ENCODE measurements at regions not wholly inside any gene's neighbourhood (a gene's known extent, or its start where the extent isn't known, plus 50 kb on each side); places are given as distances from the start of the nearest gene placed in this dataset.

GRCh38 chr4:8765084-8765483 lies 106.6 kb downstream of the HMX1 start:
- Mint-ChIP-seq H3K4me3 (no peak overlapping the region), H3K27me3 (ENCODE audit: low read depth) (peaks cover 44% of the 10 kb centered on the region), H3K36me3 (no peaks in the 10 kb centered on the region), H3K4me1 (no peaks in the 10 kb centered on the region), H3K9me3 (no peaks in the 10 kb centered on the region), H3K27ac (no peak overlapping the region)
- no peak for TF ChIP-seq CTCF (IDR thresholded peaks at IDR 0.05; ENCODE audit: unreplicated experiment)
- DNase-seq (ENCODE audit: low spot score in 2 of 2, unreplicated experiment in 2 of 2) = peak in 1 of 2 experiments; percentile 6

GRCh38 chr4:8763966-8764901 lies 107.4 kb downstream of the HMX1 start:
- peak in 1 of 2 experiments; percentile 15 for DNase-seq (ENCODE audit: low spot score in 2 of 2, unreplicated experiment in 2 of 2)
- H3K4me3 Mint-ChIP-seq = no peak overlapping the region
- H3K36me3 Mint-ChIP-seq = no peaks in the 10 kb centered on the region
- H3K9me3 Mint-ChIP-seq = no peaks in the 10 kb centered on the region
- TF ChIP-seq CTCF (IDR thresholded peaks at IDR 0.05; ENCODE audit: unreplicated experiment) = no peak
- H3K4me1 Mint-ChIP-seq = no peaks in the 10 kb centered on the region
- peaks cover 45% of the 10 kb centered on the region for H3K27me3 Mint-ChIP-seq (ENCODE audit: low read depth)
- H3K27ac Mint-ChIP-seq = no peak overlapping the region

- DNase-seq (ENCODE audit: low spot score in 2 of 2, unreplicated experiment in 2 of 2) = peak in 1 of 2 experiments; percentile 9
Observed at GRCh38 chr4:8762951-8763735, 108.5 kb downstream of the HMX1 start.

GRCh38 chr4:8762356-8762755 lies 109.3 kb downstream of the HMX1 start:
- H3K4me1 Mint-ChIP-seq = no peaks in the 10 kb centered on the region
- H3K27ac Mint-ChIP-seq = no peak overlapping the region
- H3K27me3 Mint-ChIP-seq (ENCODE audit: low read depth) = peaks cover 35% of the 10 kb centered on the region
- H3K4me3 Mint-ChIP-seq = no peak overlapping the region
- TF ChIP-seq CTCF (IDR thresholded peaks at IDR 0.05; ENCODE audit: unreplicated experiment) = no peak
- peak in 1 of 2 experiments; percentile 2 for DNase-seq (ENCODE audit: low spot score in 2 of 2, unreplicated experiment in 2 of 2)
- H3K36me3 Mint-ChIP-seq = no peaks in the 10 kb centered on the region
- H3K9me3 Mint-ChIP-seq = no peaks in the 10 kb centered on the region

More at GRCh38 chr4:8762951-8763735, 108.5 kb downstream of the HMX1 start:
- Mint-ChIP-seq H3K9me3 (no peaks in the 10 kb centered on the region), H3K27ac (no peak overlapping the region), H3K4me3 (no peak overlapping the region), H3K4me1 (no peaks in the 10 kb centered on the region), H3K36me3 (no peaks in the 10 kb centered on the region), H3K27me3 (ENCODE audit: low read depth) (peaks cover 39% of the 10 kb centered on the region)
- no peak for TF ChIP-seq CTCF (IDR thresholded peaks at IDR 0.05; ENCODE audit: unreplicated experiment)

GRCh38 chr4:8761824-8762205 lies 109.8 kb downstream of the HMX1 start:
- no peak overlapping the region for H3K4me3 Mint-ChIP-seq
- no peaks in the 10 kb centered on the region for H3K36me3 Mint-ChIP-seq
- no peak for DNase-seq (ENCODE audit: low spot score in 2 of 2, unreplicated experiment in 2 of 2)
- no peak for TF ChIP-seq CTCF (IDR thresholded peaks at IDR 0.05; ENCODE audit: unreplicated experiment)
- no peak overlapping the region for H3K27ac Mint-ChIP-seq
- H3K27me3 Mint-ChIP-seq (ENCODE audit: low read depth) = peaks cover 33% of the 10 kb centered on the region
- H3K9me3 Mint-ChIP-seq = no peaks in the 10 kb centered on the region
- H3K4me1 Mint-ChIP-seq = no peaks in the 10 kb centered on the region
